Endothelial cell of umbilical vein (primary cell): ENCODE measurements at regions not wholly inside any gene's neighbourhood (a gene's known extent, or its start where the extent isn't known, plus 50 kb on each side); places are given as distances from the start of the nearest gene placed in this dataset.
"Not testable (repeated sequence)": the region's sequence is repeated elsewhere in the genome, so short reads cannot be mapped to it uniquely, and the experiment has no call there.

Experiments used
- BruUV-seq: library from RNA; stranded (reverse); fragments of 400-500 nt; replicated peaks from 2 replicates; lab custom pipeline; 2021; lab: Mats Ljungman, UMichigan
- CTCF ChIA-PET: fragments of 300-600, 350-600 bp; sonication (Branson Sonifier 250); formaldehyde crosslinking; loops from one replicate; lab custom pipeline; 2021; ENCODE audit warnings: antibody characterized with exemption, inconsistent platforms; lab: Charles Lee
- POLR2A ChIA-PET: fragments of 300-600, 350-600 bp; sonication (Branson Sonifier 250); formaldehyde crosslinking; loops from one replicate; lab custom pipeline; 2021; ENCODE audit warnings: antibody characterized with exemption, inconsistent platforms; lab: Charles Lee
- DNase-seq: peaks from one replicate; pipeline ENCODE4 v3.0.0-alpha.2; 2011; ENCODE audit warnings: low read depth, low spot score
- FAIRE-seq: peaks from 2 replicates; lab custom pipeline; 2011; peaks lifted over from hg19 to GRCh38; lab: Jason Lieb, UNC
- H2AFZ ChIP-seq: 2 replicates; pipeline ENCODE4 v1.6.0; 2012; ENCODE audit warnings: low read depth, low read length, control low read depth, inconsistent platforms
- H3K27ac ChIP-seq: 2 replicates; pipeline ENCODE4 v1.5.1; 2011; ENCODE audit warnings: low read depth, mild to moderate bottlenecking, control low read depth, low read length, moderate library complexity; ENCODE audit not compliant: insufficient read depth
- H3K27me3 ChIP-seq, 2 experiments: 2 replicates each; pipeline versions ENCODE4 v1.6.0 to v1.6.1; 2011; ENCODE audit warnings: low read length in 2 of 2, mixed read lengths in 1 of 2; ENCODE audit not compliant: control insufficient read depth in 2 of 2, insufficient read depth in 2 of 2
- H3K36me3 ChIP-seq, 2 experiments: 2 replicates in 1 of 2; 3 replicates in 1 of 2; pipeline ENCODE4 v1.5.1; 2011; ENCODE audit warnings: low read length in 2 of 2, mild to moderate bottlenecking in 1 of 2, moderate library complexity in 1 of 2; ENCODE audit not compliant: control insufficient read depth in 2 of 2, insufficient read depth in 2 of 2; ENCODE audit errors: extremely low read depth in 1 of 2
- H3K4me1 ChIP-seq: 3 replicates; pipeline ENCODE4 v1.5.1; 2011; ENCODE audit warnings: mild to moderate bottlenecking, low read length; ENCODE audit not compliant: control insufficient read depth, insufficient read depth; ENCODE audit errors: extremely low read depth
- H3K4me2 ChIP-seq: 2 replicates; pipeline ENCODE4 v1.6.1; 2011; ENCODE audit warnings: low read length, control low read depth, mixed read lengths; ENCODE audit not compliant: insufficient read depth
- H3K4me3 ChIP-seq, 3 experiments: fragments of 200-600 bp in 1 of 3; sonication (generic), shearing (Covaris generic) in 1 of 3; replicated peaks in 1 of 3; 2 replicates each; pipeline ENCODE4 v1.5.1; 2011 to 2016; ENCODE audit warnings: control low read depth in 3 of 3, low read length in 3 of 3, mild to moderate bottlenecking in 2 of 3, inconsistent platforms in 1 of 3, low read depth in 1 of 3, moderate library complexity in 1 of 3; ENCODE audit not compliant: insufficient read depth in 1 of 3
- H3K79me2 ChIP-seq: 2 replicates; pipeline ENCODE4 v1.6.0; 2012; ENCODE audit warnings: low read length, inconsistent platforms; ENCODE audit not compliant: control insufficient read depth, insufficient read depth
- H3K9ac ChIP-seq: replicated peaks from 2 replicates; pipeline ENCODE3; 2011; ENCODE audit warnings: low read length, control low read depth; ENCODE audit not compliant: insufficient read depth; ENCODE audit errors: extremely low read depth
- H3K9me1 ChIP-seq: replicated peaks from 3 replicates; pipeline ENCODE4 v1.6.0; 2011; ENCODE audit warnings: mild to moderate bottlenecking, low read length; ENCODE audit not compliant: control insufficient read depth, insufficient read depth; ENCODE audit errors: extremely low read depth
- H3K9me3 ChIP-seq: replicated peaks from 2 replicates; pipeline ENCODE4 v1.5.1; 2012; ENCODE audit warnings: low read length, inconsistent platforms; ENCODE audit not compliant: control insufficient read depth, insufficient read depth
- H4K20me1 ChIP-seq: replicated peaks from 2 replicates; pipeline ENCODE3; 2011; ENCODE audit warnings: mild to moderate bottlenecking, low read length; ENCODE audit not compliant: control insufficient read depth, insufficient read depth; ENCODE audit errors: extremely low read depth
- CTCF ChIP-seq, 2 donors: IDR thresholded peaks; 1 replicate in 1 of 2; 2 replicates in 1 of 2; pipeline ENCODE4 v1.5.1; 2011; ENCODE audit warnings: low read length in 2 of 2, mild to moderate bottlenecking in 2 of 2, moderate library complexity in 2 of 2, control low read depth in 1 of 2, inconsistent platforms in 1 of 2, low read depth in 1 of 2; ENCODE audit not compliant: insufficient read depth in 1 of 2; ENCODE audit errors: extremely low read depth in 1 of 2
- JUN ChIP-seq: IDR thresholded peaks from 2 replicates; pipeline ENCODE4 v1.6.1; 2011; ENCODE audit warnings: borderline replicate concordance, low read depth; ENCODE audit not compliant: insufficient read length, insufficient read depth
- dilution Hi-C: fragments of 300-500 bp; cut with MboI; formaldehyde crosslinking; loops from one replicate; pipeline ENCODE4 v1.15.0; 2019; ENCODE audit warnings: low sequenced_read_pairs; ENCODE audit not compliant: extremely low pct_ligation_motif_present
- intact Hi-C: fragments of 100-400 bp; cut with micrococcal nuclease; formaldehyde crosslinking; loops from one replicate; pipeline ENCODE4 v1.10.0; 2022

GRCh38 chr6:28683945-28684538, 158.4 kb downstream of the GPX5 start:
- H3K27ac ChIP-seq: no peak overlapping the region
- peak; percentile 43 to 48 for TF ChIP-seq CTCF (IDR thresholded peaks at IDR 0.05; ENCODE audit: extremely low read depth in 1 of 2, insufficient read depth in 1 of 2, low read depth in 1 of 2, low read length in 2 of 2)
- no peak for TF ChIP-seq JUN
- POLR2A ChIA-PET: no interaction called here
- no peaks in the 10 kb centered on the region for H3K9me3 ChIP-seq
- peaks cover 20 to 25% of the 10 kb centered on the region in 2 experiments for H3K27me3 ChIP-seq
- H3K79me2 ChIP-seq: no peaks in the 10 kb centered on the region
- no peak overlapping the region for H3K9ac ChIP-seq
- H2AFZ ChIP-seq: no peak overlapping the region
- intact Hi-C loops: loop anchor here (1.0 to 10.0 kb wide), 9 partner anchors 35 to 1519 kb away; partner anchors contain the start of gene PGBD1
- no peaks in the 10 kb centered on the region for H4K20me1 ChIP-seq
- dilution Hi-C loops: no loop called here
- CTCF ChIA-PET: interaction anchor here (0.7 to 3.2 kb wide), 8 partner anchors 10 to 912 kb away, joined by 3 to 13 read pairs (median 4); no protein-coding TSS in a partner anchor
- no peak for FAIRE-seq
- no peak overlapping the region for H3K4me2 ChIP-seq
- H3K9me1 ChIP-seq: no peaks in the 10 kb centered on the region
- no peak overlapping the region for H3K4me3 ChIP-seq
- no peaks in the 10 kb centered on the region for H3K36me3 ChIP-seq
- BruUV-seq: no TSS peak
- peaks cover 7% of the 10 kb centered on the region for H3K4me1 ChIP-seq
- peak; percentile 55 for DNase-seq

GRCh38 chr6:28685960-28686359, 160.3 kb downstream of the GPX5 start:
- DNase-seq: peak; percentile 79
- peak; percentile 53 for FAIRE-seq
- intact Hi-C loops: loop anchor here (1.0 to 10.0 kb wide), 12 partner anchors 37 to 1521 kb away; partner anchors contain the start of genes PGBD1 and TRIM27
- Histone ChIP-seq H2AFZ (peak overlapping the region; percentile 70), H3K4me3 (peak overlapping the region; percentile 2 to 47 (median 6)), H3K9ac (peak overlapping the region; percentile 77), H3K27me3 (peaks cover 20 to 29% of the 10 kb centered on the region in 2 experiments), H3K4me2 (peak overlapping the region; percentile 76), H3K27ac (peak overlapping the region; percentile 75)
- H4K20me1 ChIP-seq, H3K9me1 ChIP-seq, POLR2A ChIA-PET, H3K4me1 ChIP-seq, BruUV-seq, H3K36me3 ChIP-seq, H3K79me2 ChIP-seq, dilution Hi-C loops, H3K9me3 ChIP-seq: not testable (repeated sequence)
- peak; percentile 43 for TF ChIP-seq JUN
- CTCF ChIA-PET: interaction anchor here (1.0 to 3.2 kb wide), 4 partner anchors 12 to 330 kb away, joined by 3 to 13 read pairs (median 4); no protein-coding TSS in a partner anchor
